HG02571 (cell line): ENCODE measurements at regions not wholly inside any gene's neighbourhood (a gene's known extent, or its start where the extent isn't known, plus 50 kb on each side); places are given as distances from the start of the nearest gene placed in this dataset.

Source experiments
- ATAC-seq: cut with Tn5 transposase; IDR thresholded peaks from one replicate; pipeline ENCODE4 v1.9.1; 2021; ENCODE audit warnings: mild to moderate bottlenecking, moderate library complexity; ENCODE audit not compliant: unreplicated experiment

- no peak for ATAC-seq
Observed at GRCh38 chr3:127356381-127356780, 68.5 kb upstream of the PRR20G start.

- no peak for ATAC-seq
Observed at GRCh38 chr3:127354761-127355160, 66.9 kb upstream of the PRR20G start.

GRCh38 chr3:127352612-127353011 is 64.8 kb upstream of the PRR20G start:
- ATAC-seq = no peak

GRCh38 chr3:127351775-127352350 is 64.0 kb upstream of the PRR20G start:
- ATAC-seq = no peak

- ATAC-seq = no peak
Observed at GRCh38 chr3:127351321-127351720, 63.5 kb upstream of the PRR20G start.

- no peak for ATAC-seq
Observed at GRCh38 chr3:127350172-127351050, 62.6 kb upstream of the PRR20G start.

- ATAC-seq = no peak
Observed at GRCh38 chr3:127349501-127350171, 61.8 kb upstream of the PRR20G start.

- no peak for ATAC-seq
Observed at GRCh38 chr3:127342735-127343134, 54.9 kb upstream of the PRR20G start.

GRCh38 chr3:127339928-127340861 is 52.3 kb upstream of the PRR20G start:
- ATAC-seq = no peak

- ATAC-seq = no peak
Observed at GRCh38 chr3:127339016-127339415, 51.2 kb upstream of the PRR20G start.

- no peak for ATAC-seq
Observed at GRCh38 chr3:127337911-127338531, 50.2 kb upstream of the PRR20G start.
